ENCODE measurements at regions not wholly inside any gene's neighbourhood (a gene's known extent, or its start where the extent isn't known, plus 50 kb on each side); places are given as distances from the start of the nearest gene placed in this dataset.
"Not testable (repeated sequence)": the region's sequence is repeated elsewhere in the genome, so short reads cannot be mapped to it uniquely, and the experiment has no call there.

- Histone ChIP-seq H3K27ac (ENCODE audit: low read depth, low read length, poor library complexity, severe bottlenecking) (no peak overlapping the region), H3K27me3 (replicated peaks; ENCODE audit: insufficient read depth, low read depth, low read length, poor library complexity) (no peaks in the 10 kb centered on the region), H3K36me3 (ENCODE audit: insufficient read depth, low read length, poor library complexity, severe bottlenecking) (no peaks in the 10 kb centered on the region), H3K4me1 (ENCODE audit: insufficient read depth, low read length, poor library complexity, severe bottlenecking) (no peaks in the 10 kb centered on the region), H3K4me3 (ENCODE audit: low read depth, low read length, poor library complexity, severe bottlenecking) (no peak overlapping the region), H3K9me3 (ENCODE audit: low read depth, low read length, poor library complexity, severe bottlenecking) (no peaks in the 10 kb centered on the region)
- ChIA-PET POLR2A (ENCODE audit: low non-redundant PET) (no interaction called here), CTCF (no interaction called here)
- intact Hi-C loops (cut with micrococcal nuclease; ENCODE audit: unreplicated experiment), result no loop called here
- no peak for DNase-seq (ENCODE audit: low spot score)
- BruUV-seq (replicated peaks), result no TSS peak
- TF ChIP-seq EZH2 (IDR thresholded peaks at IDR 0.05; ENCODE audit: borderline replicate concordance, low read depth, low read length, poor library complexity, severe bottlenecking), result no peak
- TF ChIP-seq, protein P1, sequence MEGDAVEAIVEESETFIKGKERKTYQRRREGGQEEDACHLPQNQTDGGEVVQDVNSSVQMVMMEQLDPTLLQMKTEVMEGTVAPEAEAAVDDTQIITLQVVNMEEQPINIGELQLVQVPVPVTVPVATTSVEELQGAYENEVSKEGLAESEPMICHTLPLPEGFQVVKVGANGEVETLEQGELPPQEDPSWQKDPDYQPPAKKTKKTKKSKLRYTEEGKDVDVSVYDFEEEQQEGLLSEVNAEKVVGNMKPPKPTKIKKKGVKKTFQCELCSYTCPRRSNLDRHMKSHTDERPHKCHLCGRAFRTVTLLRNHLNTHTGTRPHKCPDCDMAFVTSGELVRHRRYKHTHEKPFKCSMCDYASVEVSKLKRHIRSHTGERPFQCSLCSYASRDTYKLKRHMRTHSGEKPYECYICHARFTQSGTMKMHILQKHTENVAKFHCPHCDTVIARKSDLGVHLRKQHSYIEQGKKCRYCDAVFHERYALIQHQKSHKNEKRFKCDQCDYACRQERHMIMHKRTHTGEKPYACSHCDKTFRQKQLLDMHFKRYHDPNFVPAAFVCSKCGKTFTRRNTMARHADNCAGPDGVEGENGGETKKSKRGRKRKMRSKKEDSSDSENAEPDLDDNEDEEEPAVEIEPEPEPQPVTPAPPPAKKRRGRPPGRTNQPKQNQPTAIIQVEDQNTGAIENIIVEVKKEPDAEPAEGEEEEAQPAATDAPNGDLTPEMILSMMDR (conservative IDR thresholded peaks at IDR 0.05; ENCODE audit: low read depth, low read length), result no peak
Measured at GRCh38 chr17:53466733-53467132, 356.0 kb upstream of the KIF2B start.

- CTCF ChIA-PET; H3K36me3 ChIP-seq (ENCODE audit: insufficient read depth, low read length, poor library complexity, severe bottlenecking); H3K9me3 ChIP-seq (ENCODE audit: low read depth, low read length, poor library complexity, severe bottlenecking); intact Hi-C loops (cut with micrococcal nuclease; ENCODE audit: unreplicated experiment); H3K27me3 ChIP-seq (replicated peaks; ENCODE audit: insufficient read depth, low read depth, low read length, poor library complexity); H3K4me1 ChIP-seq (ENCODE audit: insufficient read depth, low read length, poor library complexity, severe bottlenecking); BruUV-seq (replicated peaks); POLR2A ChIA-PET (ENCODE audit: low non-redundant PET); H3K4me3 ChIP-seq (ENCODE audit: low read depth, low read length, poor library complexity, severe bottlenecking); H3K27ac ChIP-seq (ENCODE audit: low read depth, low read length, poor library complexity, severe bottlenecking); DNase-seq (ENCODE audit: low spot score): not testable (repeated sequence)
Measured at GRCh38 chr17:53464396-53464795, 358.3 kb upstream of the KIF2B start.

DNA sequence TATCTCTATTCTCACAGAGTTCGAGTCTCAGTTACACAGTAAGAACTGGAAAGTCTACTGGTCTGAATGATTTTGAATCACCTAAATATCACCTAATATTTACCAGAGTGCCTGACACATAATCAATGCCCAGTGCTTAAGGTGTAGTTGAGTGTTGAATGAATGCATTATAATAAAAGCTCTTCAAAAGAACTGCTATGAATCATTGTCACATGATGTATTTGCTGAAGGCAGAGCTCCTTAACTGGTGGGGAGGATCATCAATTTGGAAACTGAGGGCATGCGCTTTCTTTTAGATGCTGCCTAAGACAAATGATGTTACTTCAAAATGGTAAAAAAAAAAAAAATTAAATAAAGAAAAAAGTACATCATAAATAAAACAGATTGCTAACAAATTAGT lies 359.4 kb upstream of the KIF2B start:
- H3K27me3 ChIP-seq (replicated peaks; ENCODE audit: insufficient read depth, low read depth, low read length, poor library complexity), result no peaks in the 10 kb centered on the region
- no TSS peak for BruUV-seq (replicated peaks)
- no peak overlapping the region for H3K27ac ChIP-seq (ENCODE audit: low read depth, low read length, poor library complexity, severe bottlenecking)
- TF ChIP-seq EZH2 (IDR thresholded peaks at IDR 0.05; ENCODE audit: borderline replicate concordance, low read depth, low read length, poor library complexity, severe bottlenecking), result no peak
- ChIA-PET POLR2A (ENCODE audit: low non-redundant PET) (no interaction called here), CTCF (no interaction called here)
- DNase-seq (ENCODE audit: low spot score), result no peak
- intact Hi-C loops (cut with micrococcal nuclease; ENCODE audit: unreplicated experiment), result no loop called here
- no peaks in the 10 kb centered on the region for H3K36me3 ChIP-seq (ENCODE audit: insufficient read depth, low read length, poor library complexity, severe bottlenecking)
- no peaks in the 10 kb centered on the region for H3K4me1 ChIP-seq (ENCODE audit: insufficient read depth, low read length, poor library complexity, severe bottlenecking)
- H3K4me3 ChIP-seq (ENCODE audit: low read depth, low read length, poor library complexity, severe bottlenecking), result no peak overlapping the region
- H3K9me3 ChIP-seq (ENCODE audit: low read depth, low read length, poor library complexity, severe bottlenecking), result no peaks in the 10 kb centered on the region

GRCh38 chr17:53462393-53462811 lies 360.3 kb upstream of the KIF2B start:
- no peak overlapping the region for H3K27ac ChIP-seq (ENCODE audit: low read depth, low read length, poor library complexity, severe bottlenecking)
- no peaks in the 10 kb centered on the region for H3K9me3 ChIP-seq (ENCODE audit: low read depth, low read length, poor library complexity, severe bottlenecking)
- no peak overlapping the region for H3K4me3 ChIP-seq (ENCODE audit: low read depth, low read length, poor library complexity, severe bottlenecking)
- no peaks in the 10 kb centered on the region for H3K4me1 ChIP-seq (ENCODE audit: insufficient read depth, low read length, poor library complexity, severe bottlenecking)
- TF ChIP-seq, protein P1 (conservative IDR thresholded peaks at IDR 0.05; ENCODE audit: low read depth, low read length), result no peak
- no peaks in the 10 kb centered on the region for H3K27me3 ChIP-seq (replicated peaks; ENCODE audit: insufficient read depth, low read depth, low read length, poor library complexity)
- intact Hi-C loops (cut with micrococcal nuclease; ENCODE audit: unreplicated experiment), result no loop called here
- ChIA-PET CTCF (interaction anchor here (0.6 kb wide), 1 partner anchor 644 kb away, joined by 4 read pairs; no protein-coding TSS in a partner anchor), POLR2A (ENCODE audit: low non-redundant PET) (no interaction called here)
- DNase-seq (ENCODE audit: low spot score), result no peak
- no TSS peak for BruUV-seq (replicated peaks)
- H3K36me3 ChIP-seq (ENCODE audit: insufficient read depth, low read length, poor library complexity, severe bottlenecking), result no peaks in the 10 kb centered on the region

- intact Hi-C loops (cut with micrococcal nuclease; ENCODE audit: unreplicated experiment); H3K27ac ChIP-seq (ENCODE audit: low read depth, low read length, poor library complexity, severe bottlenecking); H3K4me3 ChIP-seq (ENCODE audit: low read depth, low read length, poor library complexity, severe bottlenecking); DNase-seq (ENCODE audit: low spot score); H3K36me3 ChIP-seq (ENCODE audit: insufficient read depth, low read length, poor library complexity, severe bottlenecking); H3K9me3 ChIP-seq (ENCODE audit: low read depth, low read length, poor library complexity, severe bottlenecking); BruUV-seq (replicated peaks); CTCF ChIA-PET; H3K27me3 ChIP-seq (replicated peaks; ENCODE audit: insufficient read depth, low read depth, low read length, poor library complexity); H3K4me1 ChIP-seq (ENCODE audit: insufficient read depth, low read length, poor library complexity, severe bottlenecking); POLR2A ChIA-PET (ENCODE audit: low non-redundant PET): not testable (repeated sequence)
Measured at GRCh38 chr17:53455943-53456342, 366.8 kb upstream of the KIF2B start.

Measured in A673 (cell line).